ENCODE measurements at regions not wholly inside any gene's neighbourhood (a gene's known extent, or its start where the extent isn't known, plus 50 kb on each side); places are given as distances from the start of the nearest gene placed in this dataset.

GRCh38 chrX:117771384-117771783 lies 345.2 kb downstream of the KLHL13 start:
- TF ChIP-seq CTCF (IDR thresholded peaks at IDR 0.05) (no peak), POLR2A (IDR thresholded peaks at IDR 0.05) (no peak)
